ENCODE measurements at regions not wholly inside any gene's neighbourhood (a gene's known extent, or its start where the extent isn't known, plus 50 kb on each side); places are given as distances from the start of the nearest gene placed in this dataset.
"Not testable (repeated sequence)": the region's sequence is repeated elsewhere in the genome, so short reads cannot be mapped to it uniquely, and the experiment has no call there.

DNA sequence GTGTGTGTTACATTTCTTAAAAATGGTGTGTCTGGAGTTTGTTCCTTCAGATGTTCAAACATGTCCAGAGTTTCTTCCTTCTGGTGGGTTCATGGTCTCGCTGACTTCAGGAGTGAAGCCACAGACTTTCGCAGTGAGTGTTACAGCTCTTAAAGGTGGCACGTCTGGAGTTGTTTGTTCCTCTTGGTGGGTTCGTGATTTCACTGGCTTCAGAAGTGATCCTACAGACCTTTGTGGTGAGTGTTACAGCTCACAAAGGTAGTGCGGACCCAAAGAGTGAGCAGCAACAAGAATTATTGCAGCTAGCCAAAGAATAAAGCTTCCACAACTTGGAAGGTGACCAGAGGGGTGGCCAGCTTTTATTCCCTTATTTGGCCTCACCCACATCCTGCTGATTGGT is 183.7 kb downstream of the COPRS start:
- not testable (repeated sequence) for DNase-seq

DNA sequence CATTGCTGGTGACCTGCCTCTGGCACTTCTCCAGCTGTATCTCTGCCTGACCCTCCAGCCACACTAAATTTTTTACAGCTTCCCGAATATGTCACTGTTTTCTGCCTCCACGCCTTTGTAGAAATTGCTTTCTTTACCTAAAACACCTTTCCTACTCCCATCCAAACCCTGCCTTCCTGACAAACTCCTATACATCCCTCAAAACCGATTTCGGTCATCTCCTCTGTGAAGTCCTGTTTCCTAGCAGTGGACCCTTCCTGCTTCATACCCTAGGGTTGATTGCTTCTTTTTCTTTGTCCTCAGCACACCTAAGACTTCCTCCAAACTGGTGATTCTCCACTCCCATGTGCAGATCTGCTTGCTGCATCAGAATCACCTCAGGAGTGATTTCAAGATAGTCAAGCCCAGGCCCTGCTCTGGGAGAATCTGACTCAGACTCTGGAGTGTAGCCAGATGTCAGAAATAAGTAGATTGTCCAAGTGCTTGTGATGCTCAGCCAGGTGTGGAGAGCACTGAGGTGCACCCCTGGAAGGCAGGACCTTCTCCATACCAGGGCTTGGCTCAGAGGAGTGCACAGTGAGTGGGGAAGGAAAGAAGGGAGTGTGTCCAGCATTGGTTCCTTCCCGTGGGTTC is 184.2 kb downstream of the COPRS start:
- DNase-seq = no peak

DNA sequence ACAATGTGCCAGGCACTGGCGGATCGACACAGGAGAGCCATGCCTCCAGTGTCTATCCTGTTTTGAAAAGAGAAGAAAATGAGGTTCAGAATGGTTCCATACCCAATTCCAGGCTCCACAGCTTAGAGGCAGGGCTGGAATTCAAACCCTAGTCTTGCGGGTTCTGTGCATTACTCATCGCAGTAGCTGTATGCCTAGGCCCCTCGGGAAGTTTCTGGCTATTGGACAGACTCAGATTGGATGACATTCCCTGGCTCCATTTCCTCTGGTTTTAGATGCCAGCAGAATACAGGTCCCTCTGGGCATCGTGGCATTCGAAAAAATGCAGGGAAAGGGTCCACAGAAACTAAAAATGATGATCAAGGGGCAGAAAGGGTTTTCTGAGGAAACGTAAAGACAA is 184.7 kb downstream of the COPRS start:
- DNase-seq = no peak

DNA sequence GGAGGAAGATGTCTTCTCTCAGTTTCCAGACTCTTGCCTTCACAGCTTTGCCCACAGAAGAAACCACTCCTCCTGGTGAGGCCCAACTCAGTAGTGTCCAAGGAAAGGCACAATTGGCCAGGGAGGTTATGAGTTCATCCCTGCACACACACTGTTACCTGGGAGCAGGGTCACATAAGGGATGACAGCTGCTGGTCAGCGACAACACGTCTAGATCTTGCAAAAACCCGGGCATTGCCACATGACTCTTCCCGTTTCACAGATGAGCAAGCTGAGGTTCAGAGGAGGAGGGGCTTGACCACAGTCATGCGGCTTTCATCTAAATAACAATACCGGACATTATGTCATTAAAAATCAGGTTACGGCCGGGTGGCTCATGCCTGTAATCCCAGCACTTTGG is 186.0 kb downstream of the COPRS start:
- no peak for DNase-seq

DNA sequence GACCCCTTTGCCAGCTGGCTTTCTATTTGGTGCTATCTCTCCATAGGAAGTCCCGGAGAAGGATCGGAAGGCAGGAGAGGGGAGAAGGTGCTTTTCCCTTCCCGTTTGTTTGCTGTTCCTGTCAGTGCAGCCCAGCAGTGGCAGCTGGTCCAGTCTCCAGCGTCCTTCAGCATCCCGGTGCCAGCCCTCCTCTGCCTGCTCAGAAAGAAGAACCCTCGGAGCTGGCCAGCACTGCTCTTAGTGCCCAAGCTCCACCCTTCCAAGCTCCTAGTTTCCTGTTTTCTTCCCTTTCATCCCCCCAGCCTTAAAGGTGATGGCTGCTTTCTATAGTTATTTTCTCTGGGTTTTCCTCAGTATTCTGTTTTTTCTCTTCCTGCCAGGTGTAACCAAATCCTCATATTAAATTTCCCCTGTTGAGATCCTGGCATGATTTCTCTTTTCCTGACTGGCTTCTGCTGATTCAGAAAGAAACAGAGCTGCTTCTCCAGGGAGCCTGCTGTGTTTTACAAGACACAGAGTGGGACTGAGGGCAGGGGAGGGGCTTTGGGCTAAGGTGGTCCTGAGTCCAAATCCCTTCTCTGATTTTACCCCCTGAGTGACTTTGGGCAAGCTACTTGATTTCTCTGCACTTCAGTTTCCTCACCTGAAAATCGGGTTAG is 186.8 kb downstream of the COPRS start:
- no peak for DNase-seq

DNA sequence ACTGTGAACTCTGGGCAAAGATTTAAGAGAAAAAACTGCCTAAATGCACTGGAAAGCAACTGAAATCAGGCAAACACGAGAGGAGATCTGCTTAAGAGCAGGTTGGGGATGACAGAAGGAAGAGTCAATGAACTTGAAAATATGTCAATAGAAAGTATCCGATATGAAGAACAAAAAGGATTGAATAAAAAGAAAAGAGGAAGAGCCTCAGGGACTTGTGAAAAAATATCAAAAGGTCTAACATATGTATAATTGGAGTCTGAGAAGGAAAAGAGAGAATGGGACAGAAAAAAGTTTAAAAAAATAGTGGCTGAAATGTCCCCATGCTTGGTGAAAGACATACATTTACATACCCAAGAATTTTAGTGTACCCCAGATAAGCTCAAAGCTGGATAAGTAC is 195.5 kb downstream of the COPRS start:
- no peak for DNase-seq

DNA sequence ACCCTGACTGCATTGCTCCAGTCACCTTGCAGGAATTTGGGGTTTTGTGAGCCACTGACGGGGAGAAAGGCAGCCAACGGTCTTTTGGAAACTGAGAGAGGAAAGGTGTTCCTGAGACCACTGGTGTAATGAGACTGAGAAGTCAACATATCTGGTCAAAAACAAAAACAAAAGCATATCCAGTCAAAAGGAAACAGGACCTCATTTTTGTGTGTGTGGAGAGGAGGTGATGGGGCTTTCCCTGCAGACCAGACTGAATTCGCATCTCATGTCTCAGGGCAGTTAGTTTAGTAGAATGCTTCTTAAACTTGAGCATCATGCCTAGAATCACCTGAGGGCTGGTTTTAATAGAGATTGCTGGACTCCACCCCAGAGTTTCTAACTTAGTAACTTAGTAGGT is 198.4 kb downstream of the COPRS start:
- no peak for DNase-seq

DNA sequence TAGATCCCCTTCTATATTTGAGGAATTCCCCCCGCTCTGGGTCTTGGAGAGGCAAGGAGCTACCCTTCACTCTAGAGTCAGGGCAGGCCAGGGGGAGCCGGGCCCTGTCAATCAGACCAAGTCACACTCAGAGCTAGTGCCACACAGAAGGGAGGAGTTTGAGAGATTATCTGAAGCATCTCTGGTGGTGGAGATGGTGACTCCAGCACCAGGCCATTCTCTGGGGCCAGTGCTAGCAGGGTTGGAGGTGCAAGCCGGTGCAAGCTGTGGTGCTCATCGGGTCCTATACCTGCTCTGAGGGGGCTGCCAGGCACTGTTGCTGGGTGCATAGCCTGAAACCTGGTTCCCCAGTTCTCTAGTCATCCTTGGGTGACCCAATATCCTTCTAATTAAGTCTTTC is 201.2 kb downstream of the COPRS start:
- DNase-seq = no peak

DNA sequence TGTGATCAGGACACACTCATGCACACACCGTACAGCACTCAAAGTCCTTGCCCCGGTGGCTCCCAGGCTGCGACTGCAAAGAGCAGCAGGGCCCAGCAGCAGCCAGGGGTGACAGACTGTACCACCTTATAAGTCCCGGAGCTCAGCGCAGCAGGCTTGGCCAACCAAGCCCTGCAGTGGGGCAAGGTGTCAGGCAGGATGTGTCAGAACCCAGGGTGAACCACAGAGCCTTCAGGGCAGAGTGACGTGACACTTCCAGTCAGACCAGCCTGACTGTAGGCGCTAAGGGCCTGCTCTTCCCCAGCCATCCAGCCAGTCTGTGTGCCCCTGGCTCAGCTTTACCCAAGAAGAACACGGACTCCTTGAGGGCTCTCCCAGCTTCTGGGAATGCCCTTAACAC is 204.1 kb downstream of the COPRS start:
- DNase-seq = no peak

DNA sequence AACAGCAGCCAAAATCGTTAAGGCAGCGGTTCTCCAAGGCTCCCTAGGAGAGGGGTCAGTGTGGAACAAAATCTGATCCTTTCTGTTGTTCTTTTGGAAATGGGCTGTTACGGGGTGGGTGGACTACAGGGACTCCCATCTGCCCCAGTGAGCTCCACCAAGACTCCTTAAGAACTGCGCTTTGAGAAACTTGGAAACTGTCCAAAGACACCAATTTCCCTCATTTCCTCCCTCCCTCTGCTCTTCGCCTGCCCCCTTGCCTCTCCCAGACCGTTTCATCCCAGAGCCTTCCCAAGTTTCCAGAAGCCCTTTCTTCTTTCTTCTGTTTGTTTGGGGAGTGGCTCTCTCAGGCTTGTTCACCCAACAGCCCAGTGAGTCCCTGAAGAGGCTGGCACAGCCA is 205.4 kb downstream of the COPRS start:
- no peak for DNase-seq

DNA sequence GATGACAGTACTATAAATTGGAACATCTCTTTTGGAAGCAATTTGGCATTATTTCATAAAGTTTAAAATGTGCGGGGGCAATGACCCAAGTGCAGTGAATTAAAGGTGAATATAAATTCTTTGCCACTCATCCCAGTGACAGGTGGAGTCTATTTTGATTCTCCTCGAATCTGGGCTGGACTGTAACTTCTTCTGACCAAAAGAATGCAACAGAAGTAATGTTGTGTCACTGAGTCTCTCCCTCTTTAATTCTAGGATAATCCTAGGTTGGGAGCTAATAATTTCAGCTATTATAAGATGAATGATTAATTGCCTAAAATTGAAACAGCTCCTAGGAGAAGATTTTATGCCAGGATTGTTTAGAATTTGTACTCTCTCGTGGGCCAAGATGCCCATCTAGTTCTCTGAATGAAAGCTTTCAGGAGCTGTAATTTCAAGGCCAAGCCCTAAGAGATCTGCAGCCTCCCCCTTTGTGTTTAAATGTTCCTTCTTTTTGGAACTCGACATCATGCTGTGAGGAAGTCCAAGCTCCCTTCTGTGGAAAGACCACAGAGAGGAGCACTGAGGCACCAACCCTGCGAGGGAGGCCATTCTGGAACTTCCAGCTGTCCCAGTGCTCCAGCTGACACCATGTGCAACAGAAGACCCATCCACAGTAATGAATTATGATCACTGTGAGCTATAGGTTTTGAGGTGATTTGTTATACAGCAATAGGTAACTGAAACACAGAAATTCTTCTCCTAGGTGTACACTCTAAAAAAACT is 208.1 kb downstream of the COPRS start:
- DNase-seq = no peak

DNA sequence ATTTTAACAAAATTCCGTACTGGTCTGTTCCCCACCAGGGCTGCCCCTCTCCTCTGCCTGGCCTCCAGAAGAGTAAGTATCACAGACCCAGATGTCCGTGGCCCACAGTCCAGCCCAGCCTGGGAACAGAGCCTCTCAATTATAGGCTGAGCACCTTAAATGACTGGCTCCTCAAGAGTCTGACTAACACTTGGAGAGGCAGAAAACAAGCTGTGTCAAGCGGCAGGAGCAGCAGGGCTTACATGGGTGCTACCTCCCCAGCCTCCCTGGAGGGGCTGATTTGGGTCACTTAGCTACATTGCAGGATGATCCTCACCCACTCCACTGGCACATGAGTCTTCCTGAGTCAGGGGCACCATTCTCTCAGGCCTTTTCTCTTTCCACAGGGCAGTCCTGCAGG is 209.7 kb downstream of the COPRS start:
- DNase-seq = no peak

DNA sequence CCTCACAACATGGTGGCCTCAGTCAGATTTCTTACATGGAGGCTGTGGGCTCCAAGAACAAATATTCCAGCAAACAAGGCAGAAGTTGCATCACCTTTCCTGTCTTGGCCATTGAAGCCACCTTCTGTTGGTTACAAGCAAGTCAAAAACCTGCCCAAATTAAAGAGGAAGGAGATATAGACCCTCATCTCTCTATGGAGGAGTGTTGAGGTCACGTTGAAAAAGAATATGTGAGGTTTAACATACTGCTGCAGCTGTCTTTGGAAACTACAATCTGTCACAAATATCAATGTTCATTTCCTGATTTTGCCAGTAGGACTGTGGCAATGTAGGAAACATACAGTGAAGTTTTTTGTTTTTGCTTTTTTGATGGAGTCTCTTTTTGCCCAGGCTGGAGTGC is 211.4 kb downstream of the COPRS start:
- DNase-seq = no peak

DNA sequence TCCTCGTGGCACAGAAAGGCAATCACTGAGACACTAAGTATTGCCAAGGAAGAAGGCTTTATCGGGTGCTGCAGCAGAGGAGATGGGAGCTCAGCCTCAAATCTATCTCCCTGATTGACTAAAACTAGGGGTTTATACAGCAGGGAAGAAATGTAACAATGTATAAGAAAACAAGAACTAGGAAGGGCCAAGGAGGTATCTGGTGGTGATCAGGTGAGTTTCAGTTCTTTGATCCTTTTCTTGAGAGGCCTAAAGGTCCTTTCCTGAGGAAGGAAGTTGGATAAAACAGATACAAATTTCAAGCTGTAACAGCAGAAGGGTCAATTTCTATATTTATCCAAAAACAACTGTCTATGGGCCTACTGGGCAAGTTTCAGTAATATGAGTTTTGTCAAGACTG is 212.4 kb downstream of the COPRS start:
- DNase-seq = no peak

DNA sequence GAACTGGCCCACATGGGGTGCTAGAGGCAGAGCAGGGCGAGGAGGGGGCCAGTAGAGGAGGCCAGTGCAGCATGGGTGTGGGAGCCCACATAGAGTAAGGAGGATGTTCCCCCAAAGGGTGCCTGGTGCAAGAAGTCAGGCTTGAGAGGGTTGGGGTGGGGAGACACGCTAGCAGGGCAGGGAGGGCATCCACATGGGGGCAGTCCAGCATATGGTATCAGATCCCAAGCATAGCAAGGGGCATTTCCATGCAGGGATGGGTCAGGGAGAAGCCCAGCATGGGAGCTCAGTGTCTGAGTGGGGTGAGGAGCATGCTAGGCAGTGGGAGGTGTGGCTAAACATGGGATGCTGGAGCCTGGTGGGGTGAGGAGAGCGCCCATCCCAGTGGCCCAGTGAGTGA is 213.7 kb downstream of the COPRS start:
- DNase-seq = no peak

DNA sequence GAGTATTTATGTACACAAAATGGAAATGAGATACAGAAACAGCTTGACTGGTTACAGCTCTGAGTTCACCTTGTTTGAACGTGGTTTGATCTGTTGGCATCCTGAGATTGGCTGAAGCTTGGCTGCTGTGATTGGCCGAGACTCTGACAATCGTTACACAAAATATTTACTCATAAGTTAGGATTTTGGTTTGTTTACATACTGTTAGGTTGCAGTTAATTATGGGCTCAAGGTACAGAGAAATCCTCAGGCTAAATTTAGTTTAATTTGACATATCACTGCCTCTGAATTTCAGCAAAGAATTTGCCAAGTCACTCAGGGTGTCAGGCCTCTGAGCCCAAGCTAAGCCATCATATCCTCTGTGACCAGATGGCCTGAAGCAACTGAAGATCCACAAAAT is 227.3 kb downstream of the COPRS start:
- no peak for DNase-seq

DNA sequence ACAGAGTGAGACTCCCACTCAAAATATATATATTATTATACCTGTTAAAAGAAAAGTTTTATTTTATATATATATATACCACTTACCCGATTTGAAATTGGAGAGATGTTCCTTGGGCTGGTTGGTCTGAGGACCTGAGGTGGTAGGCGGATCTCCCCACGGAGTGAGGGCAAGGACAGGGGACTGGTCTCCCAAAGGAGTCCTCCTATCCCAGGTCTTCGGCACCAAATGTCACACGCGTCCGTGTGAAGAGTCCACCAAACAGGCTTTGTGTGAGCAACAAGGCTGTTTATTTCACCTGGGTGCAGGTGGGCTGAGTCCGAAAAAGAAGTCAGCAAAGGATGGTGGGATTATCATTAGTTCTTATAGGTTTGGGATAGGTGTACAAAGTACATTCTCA is 228.2 kb downstream of the COPRS start:
- not testable (repeated sequence) for DNase-seq

DNA sequence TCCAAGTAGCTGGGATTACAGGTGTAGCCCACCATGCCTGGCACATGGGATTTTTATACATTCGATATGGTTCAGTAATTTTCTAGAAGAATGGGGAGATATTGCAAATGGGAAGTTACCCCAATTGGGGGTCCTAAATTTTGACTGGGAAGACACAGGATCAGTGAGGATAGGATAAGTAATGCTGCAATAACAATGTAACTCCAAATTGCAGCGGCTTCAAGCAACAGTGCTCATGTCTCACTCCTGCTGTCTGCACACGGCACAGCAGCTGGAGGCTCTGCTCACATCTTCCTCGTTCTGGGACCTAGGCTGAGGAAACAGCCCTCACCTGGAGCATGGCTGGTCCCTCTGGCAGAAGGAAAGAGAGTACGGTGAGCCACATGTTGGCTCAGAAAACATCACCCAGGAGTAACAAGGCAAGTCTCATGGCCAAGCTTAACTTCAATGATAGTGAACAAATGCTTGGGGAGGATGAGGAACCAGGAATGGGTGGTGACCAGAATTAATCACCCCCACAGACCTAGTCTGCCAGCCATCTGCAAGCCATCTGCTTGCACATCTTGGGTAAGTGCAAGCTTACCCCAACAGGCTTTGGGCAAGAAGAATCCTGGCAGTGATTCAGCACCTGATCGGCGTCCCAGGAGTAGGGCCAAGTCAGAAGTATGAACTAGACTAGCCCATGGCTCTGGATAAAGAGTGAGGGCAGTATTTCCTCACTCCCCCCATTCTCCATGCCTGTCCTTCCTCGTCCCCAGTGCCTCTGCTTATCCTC is 229.2 kb downstream of the COPRS start:
- no peak for DNase-seq

DNA sequence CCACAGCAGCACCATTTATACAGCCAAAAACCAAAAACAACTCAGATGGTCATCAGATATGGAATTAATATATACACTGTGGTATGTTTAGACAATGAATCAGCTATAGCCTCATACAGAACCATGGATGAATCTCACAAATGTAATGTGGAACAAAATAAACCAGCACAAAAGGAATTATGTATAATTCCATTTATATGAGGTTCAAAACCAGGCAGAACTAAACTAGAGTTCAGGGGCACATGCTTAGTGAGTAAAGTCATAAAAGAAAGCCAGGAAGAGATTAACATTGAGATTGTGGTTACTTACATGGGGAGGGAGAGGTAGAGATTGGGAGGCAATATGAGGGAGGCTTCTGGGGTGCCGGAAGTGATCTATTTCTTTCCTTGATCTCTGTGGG is 231.1 kb downstream of the COPRS start:
- no peak for DNase-seq

DNA sequence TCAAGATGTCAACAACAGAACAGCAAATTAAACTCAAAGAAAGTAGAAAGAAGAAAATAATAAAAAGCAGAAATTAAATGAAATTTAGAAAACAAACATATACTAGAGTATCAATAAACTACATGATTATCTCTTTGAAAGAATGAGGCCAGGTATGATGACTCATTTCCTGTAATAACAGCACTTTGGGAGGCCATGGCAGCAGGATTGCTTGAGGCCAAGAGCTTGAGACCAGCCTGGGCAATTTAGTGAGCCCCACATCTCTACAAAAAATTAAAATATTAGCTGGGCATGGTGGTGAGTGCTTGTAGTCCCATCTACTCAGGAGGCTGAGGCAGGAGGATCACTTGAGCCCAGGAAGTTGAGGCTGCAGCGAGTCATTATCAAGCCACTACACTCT is 232.5 kb downstream of the RAB11FIP4 start:
- no peak for DNase-seq

DNA sequence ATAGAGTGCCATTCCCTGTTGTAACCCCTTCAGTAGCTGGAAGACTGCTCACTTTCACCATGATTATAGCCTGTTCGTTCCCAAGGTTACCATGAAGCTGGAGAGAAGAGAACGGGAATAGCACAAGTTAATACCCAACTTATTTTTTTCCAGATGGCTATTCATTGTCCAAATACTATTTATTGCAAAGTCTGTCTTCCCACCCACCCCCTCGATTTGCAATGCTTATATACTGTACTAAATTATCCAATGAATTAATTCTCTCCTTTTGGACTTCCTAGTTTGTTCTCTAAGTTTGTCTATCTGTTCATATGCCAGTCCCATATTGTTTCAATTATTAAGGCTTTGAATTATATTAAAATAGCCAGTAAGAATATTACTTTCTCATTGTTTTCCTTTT is 231.0 kb downstream of the RAB11FIP4 start:
- no peak for DNase-seq

DNA sequence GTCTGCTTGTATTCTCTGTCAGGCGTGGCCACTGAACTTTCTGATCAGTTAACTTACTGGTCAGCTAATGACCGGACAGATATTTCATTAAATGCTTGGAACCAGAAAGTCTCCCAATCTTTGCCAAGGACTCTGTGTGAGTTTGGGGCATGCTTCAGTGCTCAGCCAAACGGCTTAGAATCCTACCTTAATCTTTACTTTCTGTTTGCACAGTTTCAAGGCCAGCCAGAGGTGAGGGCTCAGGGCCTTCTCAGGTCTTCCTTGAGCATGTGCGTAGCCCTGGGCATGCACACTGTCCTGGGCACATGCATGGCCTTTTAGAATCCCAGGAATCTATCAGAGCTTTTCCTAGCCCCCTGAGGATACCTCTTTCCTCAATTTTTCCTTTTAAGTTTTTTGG is 230.1 kb downstream of the RAB11FIP4 start:
- no peak for DNase-seq

DNA sequence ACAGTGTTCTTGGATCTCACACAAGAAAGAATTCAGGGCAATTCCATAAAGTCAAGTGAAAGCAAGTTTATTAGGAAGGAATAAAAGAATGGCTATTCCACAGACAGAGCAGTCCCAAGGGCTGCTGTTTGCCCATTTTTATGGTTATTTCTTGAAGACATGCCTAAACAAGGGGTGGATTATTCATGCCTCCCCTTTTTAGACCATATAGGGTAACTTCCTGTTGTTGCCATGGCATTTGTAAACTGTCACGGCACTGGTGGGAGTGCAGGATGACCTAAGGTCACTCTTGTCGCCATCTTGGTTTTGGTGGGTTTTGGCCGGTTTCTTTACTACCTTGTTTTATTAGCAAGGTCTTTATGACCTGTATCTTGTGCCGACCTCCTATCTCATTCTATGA is 219.6 kb downstream of the RAB11FIP4 start:
- not testable (repeated sequence) for DNase-seq
